Spinal cord (tissue), 9 donors: ENCODE measurements at regions not wholly inside any gene's neighbourhood (a gene's known extent, or its start where the extent isn't known, plus 50 kb on each side); places are given as distances from the start of the nearest gene placed in this dataset.
A peak's percentile ranks its signal among the peaks of the same experiment; 100 is the strongest.

Source experiments
- DNase-seq, 6 donors: peaks; one replicate each; pipeline versions ENCODE4 v3.0.0 to v3.0.0-alpha.2; 2013 to 2015; ENCODE audit warnings: low spot score in 6 of 6, low read depth in 4 of 6
- H3K27ac ChIP-seq: one replicate; pipeline ENCODE4 v1.5.1; 2013; ENCODE audit warnings: low read depth, low read length, control low read depth
- H3K27me3 ChIP-seq: one replicate; pipeline ENCODE4 v1.6.1; 2013; ENCODE audit warnings: low read length; ENCODE audit not compliant: control insufficient read depth, insufficient read depth
- H3K36me3 ChIP-seq: one replicate; pipeline ENCODE4 v1.6.1; 2013; ENCODE audit warnings: low read length; ENCODE audit not compliant: control insufficient read depth, insufficient read depth
- H3K4me1 ChIP-seq: one replicate; pipeline ENCODE4 v1.6.1; 2013; ENCODE audit warnings: low read length; ENCODE audit not compliant: control insufficient read depth, insufficient read depth
- H3K4me3 ChIP-seq: one replicate; pipeline ENCODE4 v1.5.1; 2013; ENCODE audit warnings: low read depth, low read length, control low read depth
- H3K9me3 ChIP-seq: one replicate; pipeline ENCODE4 v1.6.1; 2013; ENCODE audit warnings: low read length; ENCODE audit not compliant: control insufficient read depth, insufficient read depth
- WGBS: methylation state at CpG from one replicate; pipeline ENCODE4 v1.1.5; 2013; ENCODE audit warnings: missing lambda C conversion rate; ENCODE audit not compliant: insufficient coverage; 5-methylcytosine and 5-hydroxymethylcytosine counted together
- donor health status: healthy.

GRCh38 chr6:134733801-134734200 lies 216.1 kb downstream of the ALDH8A1 start:
- Histone ChIP-seq H3K36me3 (no peaks in the 10 kb centered on the region), H3K9me3 (no peaks in the 10 kb centered on the region), H3K27ac (no peak overlapping the region), H3K4me3 (no peak overlapping the region), H3K27me3 (no peaks in the 10 kb centered on the region), H3K4me1 (peaks cover 5% of the 10 kb centered on the region)
- WGBS, result no CpG with 5 or more reads among the region's 1 CpG
- no peak for DNase-seq

- H3K9me3 ChIP-seq, result no peaks in the 10 kb centered on the region
- peaks cover 5% of the 10 kb centered on the region for H3K4me1 ChIP-seq
- no peak overlapping the region for H3K4me3 ChIP-seq
- 100% methylated on average over 2 of the region's 4 CpGs for WGBS
- H3K27me3 ChIP-seq, result no peaks in the 10 kb centered on the region
- H3K27ac ChIP-seq, result no peak overlapping the region
- no peak for DNase-seq
- H3K36me3 ChIP-seq, result no peaks in the 10 kb centered on the region
Measured at GRCh38 chr6:134732763-134733162, 217.1 kb downstream of the ALDH8A1 start.

DNA sequence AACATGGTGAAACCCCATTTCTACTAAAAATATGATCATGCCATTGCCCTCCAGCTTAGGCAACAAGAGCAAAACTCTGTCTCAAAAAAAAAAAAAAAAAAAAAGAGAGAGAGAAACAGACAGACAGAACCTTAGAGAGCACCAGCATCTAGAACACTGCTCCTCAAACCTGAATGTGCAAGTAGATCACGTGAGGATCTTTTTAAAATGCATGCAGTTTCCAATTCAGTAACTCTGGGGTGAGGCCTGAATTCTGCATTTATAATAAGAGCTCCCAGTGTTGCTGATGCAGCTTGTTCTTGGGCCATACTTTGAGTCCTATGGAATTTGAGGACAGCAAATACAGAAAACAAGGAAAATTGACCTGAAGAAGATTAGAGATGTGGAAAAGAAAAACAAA lies 218.3 kb downstream of the ALDH8A1 start:
- no peak for DNase-seq
- Histone ChIP-seq H3K4me1 (peaks cover 5% of the 10 kb centered on the region), H3K9me3 (no peaks in the 10 kb centered on the region), H3K27me3 (no peaks in the 10 kb centered on the region), H3K27ac (no peak overlapping the region), H3K36me3 (no peaks in the 10 kb centered on the region), H3K4me3 (no peak overlapping the region)
- WGBS, result no CpG with 5 or more reads among the region's 1 CpG

DNA sequence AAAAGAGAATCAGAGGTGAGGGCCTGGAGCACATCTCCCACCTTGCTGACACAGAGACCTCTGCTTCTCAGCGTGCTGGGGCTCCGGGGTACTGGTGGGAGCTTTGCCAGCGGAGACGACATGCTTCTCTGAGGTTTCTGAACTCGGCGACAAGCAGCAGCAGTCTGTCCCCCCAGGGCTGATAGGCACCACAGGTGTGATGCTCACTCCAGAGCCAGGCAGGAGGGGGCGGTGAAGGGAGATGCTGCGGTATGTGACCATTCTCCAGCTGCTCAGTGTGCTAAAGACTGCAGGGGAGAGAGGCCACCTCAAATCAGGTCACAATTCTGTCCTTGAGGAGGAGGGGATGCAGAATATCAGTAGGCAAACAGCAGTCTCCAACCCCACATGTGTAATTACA lies 219.9 kb downstream of the ALDH8A1 start:
- Histone ChIP-seq H3K27me3 (no peaks in the 10 kb centered on the region), H3K9me3 (no peaks in the 10 kb centered on the region), H3K36me3 (no peaks in the 10 kb centered on the region), H3K27ac (no peak overlapping the region), H3K4me3 (no peak overlapping the region), H3K4me1 (peaks cover 8% of the 10 kb centered on the region)
- WGBS, result 45% methylated on average over 8 of the region's 8 CpGs
- DNase-seq, result no peak

DNA sequence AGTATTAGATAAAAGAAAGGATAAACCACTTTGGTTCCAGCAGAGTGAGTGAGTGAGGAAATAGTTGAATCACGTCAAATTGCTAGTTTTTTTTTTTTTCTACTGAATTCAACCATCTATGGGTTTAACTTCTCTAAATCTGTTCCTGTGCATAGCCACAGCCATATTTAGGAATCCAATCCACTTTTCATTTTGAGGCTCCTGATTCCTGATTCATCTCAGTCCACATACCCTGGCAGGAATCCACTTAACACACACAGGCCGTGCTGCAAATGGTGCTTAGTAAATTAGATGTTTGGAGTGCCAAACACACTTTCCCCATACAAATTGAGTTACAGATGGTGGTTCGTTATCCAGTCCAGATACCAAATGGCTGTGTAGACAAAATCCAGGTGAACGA lies 220.3 kb downstream of the ALDH8A1 start:
- no peak overlapping the region for H3K27ac ChIP-seq
- H3K4me3 ChIP-seq, result no peak overlapping the region
- no peaks in the 10 kb centered on the region for H3K36me3 ChIP-seq
- H3K27me3 ChIP-seq, result no peaks in the 10 kb centered on the region
- 60% methylated on average over 2 of the region's 4 CpGs for WGBS
- no peaks in the 10 kb centered on the region for H3K9me3 ChIP-seq
- H3K4me1 ChIP-seq, result peaks cover 8% of the 10 kb centered on the region
- peak in 2 of 6 donors; percentile 61 to 84 for DNase-seq

- WGBS, result no CpG with 5 or more reads among the region's 2 CpGs
Measured at GRCh38 chr6:134727081-134727480, 222.8 kb downstream of the ALDH8A1 start.

DNA sequence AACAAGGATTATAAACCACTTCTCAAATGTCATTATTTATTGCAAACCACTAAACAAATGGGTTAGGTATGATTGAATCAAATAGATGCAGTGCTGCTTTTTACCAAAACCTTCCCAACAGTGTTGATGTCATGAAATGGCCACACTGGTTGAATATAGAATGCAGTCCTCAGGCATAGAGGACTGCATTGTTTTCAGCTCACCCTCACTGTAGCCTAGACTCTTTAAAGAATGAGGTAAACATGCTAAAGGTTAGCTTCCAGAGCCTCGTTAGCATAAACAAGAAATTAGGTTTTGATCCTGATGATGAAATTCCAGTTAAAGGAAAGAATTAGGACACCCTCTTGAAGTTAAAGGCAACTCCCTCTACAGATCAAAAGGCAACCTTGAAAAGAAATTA lies 224.3 kb downstream of the ALDH8A1 start:
- H3K4me3 ChIP-seq, result no peak overlapping the region
- no peak for DNase-seq
- peaks cover 8% of the 10 kb centered on the region for H3K4me1 ChIP-seq
- WGBS, result no CpG with 5 or more reads among the region's 1 CpG
- H3K27me3 ChIP-seq, result no peaks in the 10 kb centered on the region
- peak overlapping the region; percentile 67 for H3K27ac ChIP-seq
- H3K9me3 ChIP-seq, result no peaks in the 10 kb centered on the region
- no peaks in the 10 kb centered on the region for H3K36me3 ChIP-seq

More at GRCh38 chr6:134727081-134727480, 222.8 kb downstream of the ALDH8A1 start:
- no peaks in the 10 kb centered on the region for H3K27me3 ChIP-seq
- DNase-seq, result no peak
- no peak overlapping the region for H3K4me3 ChIP-seq
- H3K4me1 ChIP-seq, result peaks cover 8% of the 10 kb centered on the region
- H3K27ac ChIP-seq, result peak overlapping the region; percentile 76
- H3K9me3 ChIP-seq, result no peaks in the 10 kb centered on the region
- H3K36me3 ChIP-seq, result no peaks in the 10 kb centered on the region

DNA sequence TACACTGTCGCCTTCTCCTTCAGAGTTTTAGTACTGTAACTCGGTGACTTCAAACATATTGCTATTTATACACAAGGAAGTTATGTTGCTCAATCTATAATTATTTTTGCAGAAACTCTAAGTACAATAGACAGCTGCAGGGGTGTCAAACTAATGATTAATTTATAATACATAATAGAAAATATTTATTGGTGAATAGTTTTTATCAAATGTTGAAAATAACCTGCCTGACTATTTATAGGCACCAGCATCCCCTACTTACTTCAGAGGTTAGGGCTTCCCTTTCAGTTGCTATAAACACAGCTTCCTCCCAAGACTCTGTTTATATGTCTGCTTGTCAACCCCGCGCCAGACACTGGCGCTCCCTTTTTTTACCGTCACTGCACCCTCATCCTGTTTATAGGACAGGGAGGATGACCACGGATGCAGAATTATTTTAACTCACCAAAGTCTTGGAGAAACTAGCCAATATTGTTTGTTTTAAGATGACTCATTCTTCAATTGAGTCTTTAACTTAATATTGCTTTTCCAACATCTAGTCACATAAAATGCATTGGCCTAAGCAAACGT lies 225.0 kb downstream of the ALDH8A1 start:
- no peak overlapping the region for H3K4me3 ChIP-seq
- WGBS, result 38% methylated on average over 1 of the region's 8 CpGs

DNA sequence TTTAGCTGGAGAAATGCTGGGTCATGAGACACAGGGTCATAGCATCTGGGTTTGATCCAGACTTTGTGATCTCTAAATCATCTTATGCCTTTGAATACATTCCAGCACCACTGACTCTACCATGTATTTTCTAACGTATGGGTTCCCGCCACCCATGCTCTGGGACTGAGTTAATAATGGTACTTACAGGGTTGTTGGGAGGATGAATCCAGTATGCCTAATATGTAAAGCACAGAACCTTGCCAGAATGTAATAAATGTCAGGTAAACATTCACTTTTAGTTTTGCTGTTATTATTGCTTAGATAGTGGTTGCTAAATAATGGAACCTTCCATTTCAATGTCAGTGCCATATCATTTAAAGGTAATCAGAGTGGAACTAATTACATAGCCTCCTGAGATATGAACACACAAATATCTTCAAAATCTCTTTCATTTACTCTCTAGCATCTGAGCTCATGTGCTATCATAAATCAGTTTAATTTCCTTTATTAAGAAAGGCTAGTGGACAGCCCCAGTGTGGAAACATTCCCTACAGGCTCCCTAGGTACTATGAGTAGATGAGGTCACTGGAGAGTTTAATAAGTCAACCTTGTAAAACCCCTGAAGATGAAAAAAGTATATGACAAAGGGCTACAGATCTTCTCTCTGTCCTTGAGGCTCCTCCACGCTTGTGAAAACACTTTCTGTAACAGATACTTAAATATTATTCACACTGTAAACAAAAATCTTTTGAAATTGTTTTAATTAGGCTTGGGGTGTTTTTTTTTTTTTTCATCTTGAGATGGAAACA lies 226.6 kb downstream of the ALDH8A1 start:
- peak in 1 of 6 donors; percentile 35 for DNase-seq
- no peak overlapping the region for H3K4me3 ChIP-seq
- H3K9me3 ChIP-seq, result no peaks in the 10 kb centered on the region
- H3K27ac ChIP-seq, result peak overlapping the region; percentile 69
- no peaks in the 10 kb centered on the region for H3K36me3 ChIP-seq
- H3K4me1 ChIP-seq, result peaks cover 3% of the 10 kb centered on the region
- no peaks in the 10 kb centered on the region for H3K27me3 ChIP-seq
- whole genome bisulfite sequencing, result no CpG with 5 or more reads among the region's 3 CpGs

More for the DNA sequence above, 225.0 kb downstream of the ALDH8A1 start:
- Histone ChIP-seq H3K4me1 (peaks cover 5% of the 10 kb centered on the region), H3K9me3 (no peaks in the 10 kb centered on the region), H3K27ac (peak overlapping the region; percentile 67), H3K27me3 (no peaks in the 10 kb centered on the region), H3K36me3 (no peaks in the 10 kb centered on the region)
- no peak for DNase-seq
